Activated T-cell treated with anti-CD3 and anti-CD28 coated beads, Interleukin-2, amount 50 U/mL, for 72 hours (primary cell): ENCODE measurements at regions not wholly inside any gene's neighbourhood (a gene's known extent, or its start where the extent isn't known, plus 50 kb on each side); places are given as distances from the start of the nearest gene placed in this dataset.
"Not testable (repeated sequence)": the region's sequence is repeated elsewhere in the genome, so short reads cannot be mapped to it uniquely, and the experiment has no call there.

Source experiments
- ATAC-seq, 2 donors: fragments of 150-1000 bp; cut with Tn5 transposase; replicated peaks in 1 of 2; 2 replicates each; pipeline ENCODE4 v1.10.0; 2021; ENCODE audit warnings: moderate library complexity in 2 of 2, mild to moderate bottlenecking in 1 of 2
- DNase-seq, 2 donors: peaks; one replicate each; pipeline ENCODE4 v3.0.0; 2021 to 2022; ENCODE audit warnings: mixed read lengths in 1 of 2
- H3K27ac Mint-ChIP-seq: one replicate; pipeline ENCODE4 v1.8.0; 2022; ENCODE audit warnings: mild to moderate bottlenecking, moderate library complexity, mixed read lengths
- H3K27me3 Mint-ChIP-seq: one replicate; pipeline ENCODE4 v1.8.0; 2022; ENCODE audit warnings: low read depth, mixed read lengths
- H3K36me3 Mint-ChIP-seq, 2 donors: one replicate each; pipeline ENCODE4 v1.8.0; 2022; ENCODE audit warnings: mixed read lengths in 2 of 2, mild to moderate bottlenecking in 1 of 2; ENCODE audit not compliant: insufficient read depth in 2 of 2
- H3K4me1 Mint-ChIP-seq: one replicate; pipeline ENCODE4 v1.8.0; 2022; ENCODE audit warnings: low read depth, mixed read lengths
- H3K4me3 Mint-ChIP-seq, 2 donors: one replicate each; pipeline ENCODE4 v1.8.0; 2022; ENCODE audit warnings: mild to moderate bottlenecking in 2 of 2, mixed read lengths in 2 of 2, moderate library complexity in 2 of 2
- H3K9me3 Mint-ChIP-seq, 2 donors: one replicate each; pipeline ENCODE4 v1.8.0; 2022; ENCODE audit warnings: mixed read lengths in 2 of 2

DNA sequence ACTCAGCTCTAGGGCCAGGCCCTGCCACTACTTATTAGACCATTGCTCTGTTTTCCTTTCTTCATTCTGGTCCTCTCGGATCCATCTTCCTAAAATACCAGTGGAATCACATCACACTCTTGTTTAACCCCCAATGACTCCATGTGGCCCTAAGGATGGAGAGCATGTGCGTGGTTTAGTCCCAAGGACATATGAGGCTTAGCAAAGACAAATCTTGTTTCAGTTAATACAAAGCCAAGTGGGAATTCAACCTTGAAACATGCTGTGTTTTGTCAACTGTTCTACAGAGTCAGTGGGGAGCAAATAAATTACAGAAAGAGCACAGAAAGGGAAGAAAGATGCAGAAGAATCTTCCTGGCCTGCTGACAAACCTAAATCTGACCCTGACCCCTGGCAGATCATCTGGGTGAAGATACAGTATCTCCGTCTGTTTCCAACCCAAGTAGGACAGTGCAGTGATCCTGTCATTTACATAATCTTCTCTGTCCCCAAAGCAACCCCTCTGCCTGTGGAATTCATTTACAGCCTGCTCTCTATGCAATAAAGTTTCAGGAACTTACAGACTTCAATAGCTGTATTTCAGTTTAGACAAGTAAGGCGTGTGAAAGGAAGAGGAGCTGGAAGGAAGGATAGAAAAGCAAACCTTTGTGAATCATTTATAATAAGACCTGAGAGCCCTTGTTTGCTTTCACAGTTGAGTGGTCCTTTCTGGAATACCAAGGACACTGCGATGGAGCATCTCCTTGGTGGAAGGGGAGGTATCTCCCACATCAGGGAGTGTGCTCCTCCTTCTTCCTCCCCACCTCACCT lies 144.0 kb downstream of the THBS2 start:
- H3K27ac Mint-ChIP-seq = no peak overlapping the region
- H3K4me3 Mint-ChIP-seq = no peak overlapping the region
- DNase-seq (no peak), ATAC-seq (no peak)
- peaks cover 0 to 5% of the 10 kb centered on the region in 2 donors for H3K9me3 Mint-ChIP-seq
- no peaks in the 10 kb centered on the region for H3K27me3 Mint-ChIP-seq
- H3K36me3 Mint-ChIP-seq = no peaks in the 10 kb centered on the region
- peaks cover 12% of the 10 kb centered on the region for H3K4me1 Mint-ChIP-seq

GRCh38 chr6:169108753-169109152 lies 144.9 kb downstream of the THBS2 start:
- H3K27me3 Mint-ChIP-seq = no peaks in the 10 kb centered on the region
- H3K4me1 Mint-ChIP-seq = peaks cover 12% of the 10 kb centered on the region
- H3K36me3 Mint-ChIP-seq = no peaks in the 10 kb centered on the region
- ATAC-seq = no peak
- no peak overlapping the region for H3K27ac Mint-ChIP-seq
- H3K9me3 Mint-ChIP-seq = peaks cover 0 to 5% of the 10 kb centered on the region in 2 donors
- DNase-seq = no peak
- H3K4me3 Mint-ChIP-seq = no peak overlapping the region

DNA sequence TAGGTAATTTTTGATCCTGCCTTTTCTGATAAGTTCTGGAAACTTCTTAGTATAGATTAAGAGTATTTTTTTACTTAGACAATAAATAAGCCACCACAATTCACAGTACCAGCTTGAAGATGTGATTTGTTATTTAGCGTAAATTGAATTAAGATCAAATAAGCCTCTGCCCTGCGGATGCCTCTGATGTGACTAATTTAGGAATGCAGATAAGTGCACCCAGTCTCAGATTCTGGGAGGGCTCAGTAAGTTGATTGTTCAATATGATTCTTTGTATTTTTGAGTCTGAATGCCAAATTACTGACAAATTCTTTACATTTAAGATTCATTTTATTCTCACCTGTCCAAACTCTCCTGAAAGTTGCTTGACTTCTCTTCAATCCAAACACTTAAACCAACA lies 147.5 kb downstream of the THBS2 start:
- Mint-ChIP-seq H3K36me3 (no peaks in the 10 kb centered on the region), H3K9me3 (peaks cover 0 to 8% of the 10 kb centered on the region in 2 donors), H3K4me3 (no peak overlapping the region), H3K27ac (no peak overlapping the region), H3K27me3 (peaks cover 6% of the 10 kb centered on the region), H3K4me1 (no peaks in the 10 kb centered on the region)
- no peak for ATAC-seq
- DNase-seq = no peak

- Mint-ChIP-seq H3K4me3 (no peak overlapping the region), H3K4me1 (no peaks in the 10 kb centered on the region), H3K36me3 (no peaks in the 10 kb centered on the region), H3K9me3 (peaks cover 0 to 3% of the 10 kb centered on the region in 2 donors), H3K27ac (no peak overlapping the region), H3K27me3 (peaks cover 6% of the 10 kb centered on the region)
- DNase-seq (no peak), ATAC-seq (no peak)
These were observed 151.7 kb downstream of the THBS2 start for GRCh38 chr6:169101981-169102380.

DNA sequence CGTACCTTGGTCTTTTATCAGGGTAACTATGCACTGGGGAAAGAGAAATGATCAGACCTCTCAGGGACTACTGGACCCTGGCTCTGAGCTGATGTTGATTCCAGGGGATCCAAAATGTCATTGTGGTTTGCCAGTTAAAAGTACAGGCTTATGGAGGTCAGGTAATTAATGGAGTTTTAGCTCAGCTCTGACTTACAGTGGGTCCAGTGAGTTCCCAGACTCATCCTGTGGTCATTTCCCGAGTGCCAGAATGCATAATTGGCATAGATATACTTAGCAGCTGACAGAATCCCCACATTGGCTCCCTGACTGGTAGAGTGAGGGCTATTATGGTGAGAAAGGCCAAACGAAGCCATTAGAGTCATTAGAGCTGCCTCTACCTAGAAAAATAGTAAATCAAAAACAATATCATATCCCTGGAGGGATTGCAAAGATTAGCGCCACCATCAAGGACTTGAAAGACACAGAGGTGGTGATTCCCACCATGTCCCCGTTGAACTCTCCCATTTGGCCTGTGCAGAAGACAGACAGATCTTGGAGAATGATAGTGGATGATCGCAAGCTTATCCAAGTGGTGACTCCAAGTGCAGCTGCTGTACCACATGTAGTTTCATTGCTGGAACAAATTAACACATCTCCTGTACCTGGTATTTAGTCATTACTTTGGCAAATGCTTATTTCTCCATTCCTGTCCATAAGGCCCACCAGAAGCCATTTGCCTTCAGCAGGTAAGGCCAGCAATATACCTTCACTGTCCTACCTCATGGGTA lies 152.4 kb downstream of the THBS2 start:
- DNase-seq (no peak), ATAC-seq (no peak)
- Mint-ChIP-seq H3K4me3 (no peak overlapping the region), H3K27me3 (peaks cover 6% of the 10 kb centered on the region), H3K27ac (no peak overlapping the region), H3K36me3 (no peaks in the 10 kb centered on the region), H3K4me1 (no peaks in the 10 kb centered on the region), H3K9me3 (peaks cover 0 to 3% of the 10 kb centered on the region in 2 donors)

DNA sequence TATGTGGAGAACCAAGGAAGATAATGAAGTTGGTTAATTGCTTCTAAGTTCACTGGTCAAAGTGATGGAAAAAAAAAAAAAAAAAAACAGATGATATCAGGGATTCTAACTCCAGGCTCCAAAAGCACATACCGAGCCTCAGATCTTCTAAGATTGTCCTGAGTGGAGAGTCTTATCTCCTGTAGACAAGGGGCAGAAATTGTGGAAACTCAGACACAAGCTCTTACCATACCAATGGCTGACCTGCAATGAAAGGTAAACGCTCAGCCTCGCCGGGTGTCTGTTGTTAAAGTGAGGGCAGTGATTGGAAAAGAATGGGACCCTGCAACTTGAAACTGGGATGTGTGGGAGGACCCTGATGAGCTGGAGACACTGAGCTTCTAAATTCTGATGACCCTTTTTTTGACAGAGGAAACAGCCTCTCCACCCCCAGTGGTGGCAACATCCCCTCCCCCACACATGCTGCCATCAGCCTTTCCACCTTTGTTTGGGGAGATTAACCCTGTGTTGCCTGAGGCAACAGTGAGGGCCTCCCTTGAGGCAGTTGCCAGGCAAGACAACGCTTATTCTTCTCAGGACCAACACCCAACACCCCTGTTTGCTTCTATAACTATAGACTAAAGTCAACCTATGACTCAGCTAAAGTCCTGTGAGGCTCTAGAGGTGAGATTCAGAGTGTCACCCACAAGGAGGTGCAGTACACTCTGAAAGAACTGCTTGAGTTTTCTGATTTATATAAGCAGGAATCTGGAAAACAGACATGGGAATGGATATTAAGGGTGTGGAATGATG lies 154.0 kb downstream of the THBS2 start:
- no peak overlapping the region for H3K4me3 Mint-ChIP-seq
- H3K36me3 Mint-ChIP-seq = no peaks in the 10 kb centered on the region
- DNase-seq = no peak
- no peak for ATAC-seq
- H3K9me3 Mint-ChIP-seq = peaks cover 0 to 3% of the 10 kb centered on the region in 2 donors
- H3K27ac Mint-ChIP-seq = no peak overlapping the region
- H3K4me1 Mint-ChIP-seq = no peaks in the 10 kb centered on the region
- H3K27me3 Mint-ChIP-seq = peaks cover 6% of the 10 kb centered on the region

DNA sequence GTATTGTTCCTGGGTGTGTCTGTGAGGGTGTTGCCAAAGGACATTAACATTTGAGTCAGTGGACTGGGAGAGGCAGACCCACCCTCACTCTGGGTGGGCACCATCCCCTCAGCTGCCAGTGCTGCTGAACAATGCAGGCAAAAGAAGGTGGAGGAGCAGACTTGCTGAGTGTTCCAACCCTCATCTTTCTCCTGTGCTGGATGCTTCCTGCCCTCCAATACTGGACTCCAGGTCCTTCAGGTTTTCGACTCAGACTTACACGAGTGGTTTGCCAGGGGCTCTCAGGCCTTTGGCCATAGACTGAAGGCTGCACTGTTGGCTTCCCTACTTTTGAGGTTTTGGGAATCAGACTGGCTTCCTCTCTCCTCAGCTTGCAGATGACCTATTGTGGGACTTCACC lies 155.0 kb downstream of the THBS2 start:
- not testable (repeated sequence) for ATAC-seq, H3K27me3 Mint-ChIP-seq, DNase-seq, H3K4me3 Mint-ChIP-seq, H3K27ac Mint-ChIP-seq, H3K36me3 Mint-ChIP-seq, H3K9me3 Mint-ChIP-seq, H3K4me1 Mint-ChIP-seq

GRCh38 chr6:169098116-169098515 lies 155.5 kb downstream of the THBS2 start:
- no peak for DNase-seq
- H3K4me3 Mint-ChIP-seq = no peak overlapping the region
- ATAC-seq = no peak
- H3K9me3 Mint-ChIP-seq = peaks cover 0 to 3% of the 10 kb centered on the region in 2 donors
- no peak overlapping the region for H3K27ac Mint-ChIP-seq
- no peaks in the 10 kb centered on the region for H3K4me1 Mint-ChIP-seq
- H3K27me3 Mint-ChIP-seq = peaks cover 6% of the 10 kb centered on the region
- no peaks in the 10 kb centered on the region for H3K36me3 Mint-ChIP-seq

GRCh38 chr6:169097381-169097959 lies 156.2 kb downstream of the THBS2 start:
- Mint-ChIP-seq H3K4me3 (no peak overlapping the region), H3K36me3 (no peaks in the 10 kb centered on the region), H3K27me3 (peaks cover 6% of the 10 kb centered on the region), H3K4me1 (no peaks in the 10 kb centered on the region), H3K27ac (no peak overlapping the region), H3K9me3 (peaks cover 0 to 4% of the 10 kb centered on the region in 2 donors)
- ATAC-seq = no peak
- no peak for DNase-seq

DNA sequence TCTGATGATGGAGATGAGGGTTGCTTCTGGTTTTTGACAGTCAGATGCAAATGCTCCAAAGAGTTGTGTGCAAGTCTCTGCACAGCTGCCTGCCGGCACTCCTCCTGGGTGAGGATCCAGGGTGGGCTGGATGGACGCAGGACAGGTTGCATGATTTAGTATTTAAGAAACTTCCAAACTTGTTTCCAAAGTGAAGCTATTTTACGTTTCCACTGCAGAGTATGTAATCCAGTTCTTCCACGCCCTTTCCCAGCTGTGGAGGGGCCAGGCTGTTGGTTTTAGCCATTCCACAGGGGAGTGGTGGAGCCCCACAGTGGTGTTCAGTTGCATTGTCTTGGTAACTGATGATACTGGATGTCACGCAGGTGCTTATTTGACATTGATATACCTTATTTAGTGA lies 157.3 kb downstream of the THBS2 start:
- ATAC-seq = no peak
- Mint-ChIP-seq H3K4me3 (no peak overlapping the region), H3K4me1 (no peaks in the 10 kb centered on the region), H3K27me3 (no peaks in the 10 kb centered on the region), H3K9me3 (peaks cover 6 to 9% of the 10 kb centered on the region in 2 donors), H3K27ac (no peak overlapping the region), H3K36me3 (no peaks in the 10 kb centered on the region)
- no peak for DNase-seq

DNA sequence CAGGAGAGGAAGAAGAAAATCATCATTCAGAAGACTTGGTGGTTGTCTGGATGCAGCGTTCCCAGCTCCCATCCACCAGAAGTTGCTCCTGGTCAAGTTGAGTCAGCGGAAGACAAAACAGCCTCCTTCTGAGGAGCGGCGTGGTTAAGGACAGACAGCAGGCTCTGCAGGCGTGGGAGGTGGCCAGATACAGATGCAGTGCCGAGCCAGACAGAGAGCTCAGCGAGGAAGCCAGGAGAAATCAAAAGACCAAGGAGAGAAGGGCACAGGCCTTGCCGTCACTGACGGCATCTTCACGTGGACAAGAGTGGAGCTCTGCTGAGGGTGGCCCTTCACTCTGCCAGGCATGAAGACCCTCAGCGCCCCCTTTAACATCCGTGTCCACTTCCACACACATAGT lies 158.5 kb downstream of the THBS2 start:
- no peak overlapping the region for H3K27ac Mint-ChIP-seq
- peaks cover 7 to 9% of the 10 kb centered on the region in 2 donors for H3K9me3 Mint-ChIP-seq
- peaks cover 1 to 2% of the 10 kb centered on the region in 2 donors for H3K36me3 Mint-ChIP-seq
- H3K4me3 Mint-ChIP-seq = no peak overlapping the region
- H3K4me1 Mint-ChIP-seq = no peaks in the 10 kb centered on the region
- no peak for DNase-seq
- no peak for ATAC-seq
- no peaks in the 10 kb centered on the region for H3K27me3 Mint-ChIP-seq

- peaks cover 6 to 7% of the 10 kb centered on the region in 2 donors for H3K36me3 Mint-ChIP-seq
- H3K4me1 Mint-ChIP-seq = no peaks in the 10 kb centered on the region
- no peaks in the 10 kb centered on the region for H3K27me3 Mint-ChIP-seq
- no peak for ATAC-seq
- no peak overlapping the region for H3K27ac Mint-ChIP-seq
- H3K9me3 Mint-ChIP-seq = peaks cover 12 to 15% of the 10 kb centered on the region in 2 donors
- no peak overlapping the region for H3K4me3 Mint-ChIP-seq
- no peak for DNase-seq
These were observed 159.1 kb downstream of the THBS2 start for GRCh38 chr6:169094552-169094950.
